Astrocyte (in vitro differentiated cells and primary cell): ENCODE measurements at regions not wholly inside any gene's neighbourhood (a gene's known extent, or its start where the extent isn't known, plus 50 kb on each side); places are given as distances from the start of the nearest gene placed in this dataset.

Source experiments
- DNase-seq: peaks from one replicate; pipeline ENCODE4 v3.0.0-alpha.2; 2010; ENCODE audit warnings: low read depth
- FAIRE-seq: peaks from 2 replicates; lab custom pipeline; 2011; peaks lifted over from hg19 to GRCh38; lab: Jason Lieb, UNC
- H2AFZ ChIP-seq: 2 replicates; pipeline ENCODE4 v1.6.0; 2012; ENCODE audit warnings: low read depth, low read length, inconsistent platforms
- H3K27ac ChIP-seq: 2 replicates; pipeline ENCODE4 v1.5.1; 2011; ENCODE audit warnings: low read depth, low read length, inconsistent platforms
- H3K27me3 ChIP-seq: 2 replicates; pipeline ENCODE4 v1.6.0; 2011; ENCODE audit warnings: low read length, inconsistent platforms; ENCODE audit not compliant: insufficient read depth
- H3K36me3 ChIP-seq: 2 replicates; pipeline ENCODE4 v1.5.1; 2011; ENCODE audit warnings: low read length, inconsistent platforms; ENCODE audit not compliant: insufficient read depth
- H3K4me1 ChIP-seq: 2 replicates; pipeline ENCODE4 v1.5.1; 2011; ENCODE audit warnings: low read length, inconsistent platforms; ENCODE audit not compliant: insufficient read depth
- H3K4me2 ChIP-seq: 2 replicates; pipeline ENCODE4 v1.6.0; 2012; ENCODE audit warnings: low read length, inconsistent platforms
- H3K4me3 ChIP-seq: 2 replicates; pipeline ENCODE4 v1.5.1; 2011; ENCODE audit warnings: low read depth, mild to moderate bottlenecking, low read length, inconsistent platforms; ENCODE audit not compliant: insufficient read depth
- H3K79me2 ChIP-seq: 2 replicates; pipeline ENCODE4 v1.6.0; 2012; ENCODE audit warnings: mild to moderate bottlenecking, low read length, inconsistent platforms; ENCODE audit not compliant: insufficient read depth
- H3K9ac ChIP-seq: 2 replicates; pipeline ENCODE4 v1.6.0; 2012; ENCODE audit warnings: mild to moderate bottlenecking, low read length, inconsistent platforms
- H3K9me3 ChIP-seq: 2 replicates; pipeline ENCODE4 v1.5.1; 2012; ENCODE audit warnings: low read depth, mild to moderate bottlenecking, low read length, inconsistent platforms; ENCODE audit not compliant: insufficient read depth
- H4K20me1 ChIP-seq: 2 replicates; pipeline ENCODE4 v1.6.0; 2012; ENCODE audit warnings: low read length, inconsistent platforms; ENCODE audit not compliant: insufficient read depth
- H3K27ac Mint-ChIP-seq: one replicate; pipeline ENCODE4 v1.8.0; 2021; ENCODE audit warnings: mild to moderate bottlenecking, mixed read lengths; ENCODE audit not compliant: unreplicated experiment
- H3K27me3 Mint-ChIP-seq: one replicate; pipeline ENCODE4 v1.8.0; 2021; ENCODE audit warnings: low read depth, mixed read lengths; ENCODE audit not compliant: unreplicated experiment
- H3K36me3 Mint-ChIP-seq: one replicate; pipeline ENCODE4 v1.8.0; 2021; ENCODE audit warnings: low read depth, mixed read lengths; ENCODE audit not compliant: unreplicated experiment
- H3K4me1 Mint-ChIP-seq: one replicate; pipeline ENCODE4 v1.8.0; 2021; ENCODE audit warnings: low read depth, mixed read lengths; ENCODE audit not compliant: unreplicated experiment
- H3K4me3 Mint-ChIP-seq: one replicate; pipeline ENCODE4 v1.8.0; 2021; ENCODE audit warnings: mild to moderate bottlenecking, moderate library complexity, mixed read lengths; ENCODE audit not compliant: unreplicated experiment
- H3K9me3 Mint-ChIP-seq: one replicate; pipeline ENCODE4 v1.8.0; 2021; ENCODE audit warnings: mild to moderate bottlenecking, mixed read lengths; ENCODE audit not compliant: unreplicated experiment
- CTCF ChIP-seq: IDR thresholded peaks from 2 replicates; pipeline ENCODE4 v1.5.1; 2011; ENCODE audit warnings: low read depth, mild to moderate bottlenecking, inconsistent platforms, low read length, moderate library complexity; ENCODE audit not compliant: insufficient read depth
- EZH2 ChIP-seq: IDR thresholded peaks from 2 replicates; pipeline ENCODE4 v1.6.1; 2012; ENCODE audit warnings: mild to moderate bottlenecking, low read length, inconsistent platforms; ENCODE audit not compliant: insufficient read depth

GRCh38 chr3:190734490-190734889 is 128.0 kb downstream of the GMNC start:
- no peaks in the 10 kb centered on the region for H3K9me3 Mint-ChIP-seq
- Histone ChIP-seq H3K27ac (no peak overlapping the region), H3K4me1 (no peaks in the 10 kb centered on the region), H3K4me3 (no peak overlapping the region), H3K4me2 (no peak overlapping the region), H3K27me3 (no peaks in the 10 kb centered on the region), H2AFZ (no peak overlapping the region), H4K20me1 (no peaks in the 10 kb centered on the region), H3K9me3 (no peaks in the 10 kb centered on the region), H3K36me3 (no peaks in the 10 kb centered on the region), H3K79me2 (no peaks in the 10 kb centered on the region), H3K9ac (no peak overlapping the region)
- H3K36me3 Mint-ChIP-seq, result no peaks in the 10 kb centered on the region
- TF ChIP-seq EZH2, result no peak
- TF ChIP-seq CTCF, result no peak
- H3K27me3 Mint-ChIP-seq, result no peaks in the 10 kb centered on the region
- H3K4me1 Mint-ChIP-seq, result no peaks in the 10 kb centered on the region
- no peak for FAIRE-seq
- H3K27ac Mint-ChIP-seq, result no peak overlapping the region
- no peak for DNase-seq
- no peak overlapping the region for H3K4me3 Mint-ChIP-seq

GRCh38 chr3:190733591-190734146 is 128.8 kb downstream of the GMNC start:
- Histone ChIP-seq H3K36me3 (no peaks in the 10 kb centered on the region), H3K9ac (no peak overlapping the region), H3K79me2 (no peaks in the 10 kb centered on the region), H2AFZ (no peak overlapping the region), H3K4me2 (no peak overlapping the region), H4K20me1 (no peaks in the 10 kb centered on the region), H3K27me3 (no peaks in the 10 kb centered on the region), H3K27ac (no peak overlapping the region), H3K4me3 (no peak overlapping the region), H3K4me1 (no peaks in the 10 kb centered on the region), H3K9me3 (no peaks in the 10 kb centered on the region)
- no peaks in the 10 kb centered on the region for H3K27me3 Mint-ChIP-seq
- H3K4me1 Mint-ChIP-seq, result no peaks in the 10 kb centered on the region
- H3K27ac Mint-ChIP-seq, result no peak overlapping the region
- TF ChIP-seq EZH2, result no peak
- no peak for TF ChIP-seq CTCF
- no peak for DNase-seq
- no peaks in the 10 kb centered on the region for H3K9me3 Mint-ChIP-seq
- FAIRE-seq, result no peak
- H3K36me3 Mint-ChIP-seq, result no peaks in the 10 kb centered on the region
- no peak overlapping the region for H3K4me3 Mint-ChIP-seq

GRCh38 chr3:190731596-190731995 is 130.9 kb downstream of the GMNC start:
- Histone ChIP-seq H3K4me3 (no peak overlapping the region), H3K36me3 (no peaks in the 10 kb centered on the region), H3K4me1 (no peaks in the 10 kb centered on the region), H3K79me2 (no peaks in the 10 kb centered on the region), H3K9ac (no peak overlapping the region), H4K20me1 (no peaks in the 10 kb centered on the region), H3K4me2 (no peak overlapping the region), H3K27ac (no peak overlapping the region), H3K27me3 (no peaks in the 10 kb centered on the region), H2AFZ (no peak overlapping the region), H3K9me3 (no peaks in the 10 kb centered on the region)
- Mint-ChIP-seq H3K27ac (no peak overlapping the region), H3K27me3 (no peaks in the 10 kb centered on the region), H3K36me3 (no peaks in the 10 kb centered on the region), H3K9me3 (no peaks in the 10 kb centered on the region), H3K4me1 (no peaks in the 10 kb centered on the region), H3K4me3 (no peak overlapping the region)
- TF ChIP-seq EZH2 (no peak), CTCF (no peak)
- no peak for DNase-seq
- no peak for FAIRE-seq
